Activated T-cell treated with anti-CD3 and anti-CD28 coated beads for 1 hour (primary cell): ENCODE measurements at regions not wholly inside any gene's neighbourhood (a gene's known extent, or its start where the extent isn't known, plus 50 kb on each side); places are given as distances from the start of the nearest gene placed in this dataset.

Experiments used
- DNase-seq: peaks from one replicate; pipeline ENCODE4 v3.0.0-alpha.2; 2020; ENCODE audit warnings: low read depth

DNA sequence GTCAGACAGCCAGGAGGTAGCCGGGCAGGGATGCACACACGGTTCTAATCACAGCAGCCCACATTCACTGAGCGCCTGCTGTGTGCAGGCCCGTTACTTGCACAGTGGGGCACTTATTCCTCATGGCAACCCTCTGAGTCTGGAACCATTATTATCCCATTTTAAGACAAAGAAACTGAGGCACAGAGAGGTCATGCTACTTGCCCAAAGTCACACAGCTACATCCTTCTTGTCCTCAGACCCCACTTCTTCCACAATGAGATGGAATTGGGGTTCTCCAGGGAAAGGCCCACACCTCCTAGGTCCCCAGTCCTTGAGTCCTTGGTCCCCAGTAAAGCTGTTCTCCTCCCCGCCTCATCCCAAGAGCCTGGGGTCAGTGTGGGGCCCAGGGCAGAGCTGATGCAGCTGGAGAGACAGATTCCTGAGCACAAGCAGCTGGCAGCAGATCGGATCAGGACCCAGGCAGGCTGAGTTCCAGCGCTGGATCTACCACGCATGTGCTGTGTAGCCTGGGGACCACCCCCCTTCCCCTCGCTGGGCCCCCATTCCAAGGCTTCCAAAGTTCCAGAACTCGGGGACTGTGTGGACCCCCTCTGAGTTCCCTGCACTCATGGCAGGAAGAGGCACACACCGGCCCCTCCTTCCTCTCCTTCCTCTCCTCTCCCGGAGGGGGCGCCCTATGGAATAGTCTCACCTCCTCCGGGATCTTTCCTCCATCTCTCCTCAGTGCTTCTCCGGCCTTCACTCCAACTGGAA lies 393.4 kb downstream of the MATN1 start:
- no peak for DNase-seq

DNA sequence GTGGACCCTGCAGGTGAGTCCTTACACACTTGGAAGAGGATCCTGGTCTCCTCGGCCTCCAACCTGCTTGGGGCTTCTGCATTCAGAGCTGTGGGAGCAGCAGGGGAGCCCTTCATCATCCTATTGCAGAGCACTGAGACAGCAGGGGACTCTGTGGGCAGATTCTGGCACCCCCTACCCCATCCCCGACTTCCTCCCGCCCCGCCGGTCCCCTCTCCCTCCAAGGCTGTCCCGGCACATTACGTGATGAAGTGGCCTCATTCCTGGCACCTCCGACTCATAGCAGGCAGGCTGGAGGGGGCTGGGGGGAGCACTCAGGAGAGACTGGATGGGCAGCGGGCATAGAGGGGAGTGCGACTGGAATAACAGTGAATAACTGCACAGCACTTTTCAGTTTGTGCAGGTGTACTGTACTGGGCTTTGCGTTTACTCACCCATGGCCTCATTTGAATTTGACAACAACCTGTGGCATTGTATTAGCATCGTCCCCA lies 394.1 kb downstream of the MATN1 start:
- DNase-seq = no peak

DNA sequence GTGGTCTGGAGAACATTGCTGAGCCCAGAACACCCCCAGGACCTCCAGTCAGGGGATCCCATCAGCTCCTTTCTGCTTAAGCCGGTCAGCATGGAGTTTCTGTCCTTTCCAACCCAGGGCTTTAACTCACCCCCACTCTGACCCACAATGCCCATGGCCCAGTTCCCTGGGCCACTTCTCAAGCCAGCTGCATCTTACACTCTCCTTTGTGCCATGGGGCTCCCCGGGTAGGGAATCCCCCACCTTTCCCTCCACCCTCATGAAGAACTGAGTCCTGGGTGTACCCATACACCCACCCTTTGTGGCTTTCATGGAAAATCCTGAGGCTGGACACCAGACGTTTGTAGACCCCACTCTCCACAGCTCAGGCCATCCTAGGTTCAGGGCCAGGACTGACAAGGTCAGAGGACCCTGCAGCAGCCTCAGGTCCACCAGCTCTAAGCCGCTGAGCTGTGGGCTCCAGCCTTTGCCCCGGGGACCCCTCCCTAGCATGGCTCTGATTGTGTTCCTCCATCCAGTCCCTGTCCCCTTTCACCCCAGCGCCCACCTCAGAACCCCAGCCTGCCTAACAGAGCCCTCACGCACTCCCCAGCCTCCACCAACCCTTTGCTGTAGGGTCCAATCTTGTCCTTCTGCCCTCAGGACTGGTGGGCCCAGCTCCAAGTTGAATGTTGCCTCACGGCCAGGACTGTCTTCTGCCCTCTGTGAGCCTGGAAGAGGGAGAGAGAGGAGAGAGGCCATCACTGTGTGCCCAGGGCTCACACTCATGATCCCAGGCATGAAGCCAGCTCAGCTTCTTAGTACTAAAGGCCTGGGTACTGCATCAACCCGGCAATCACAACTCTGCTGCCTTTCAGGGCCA lies 394.8 kb downstream of the MATN1 start:
- DNase-seq = no peak

DNA sequence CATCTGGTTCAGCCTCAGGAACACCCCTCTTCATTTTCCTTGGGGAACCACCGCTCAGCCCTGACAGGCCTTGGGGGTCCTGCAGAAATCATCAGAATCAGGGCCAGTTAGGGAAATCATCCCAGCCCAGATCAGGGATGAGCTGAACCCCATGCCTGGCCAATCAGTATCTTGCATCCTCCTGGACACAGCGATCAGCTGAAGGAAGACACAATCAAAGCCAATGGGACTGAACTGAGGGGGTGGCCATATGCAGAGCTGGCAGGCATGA lies 395.4 kb downstream of the MATN1 start:
- no peak for DNase-seq

DNA sequence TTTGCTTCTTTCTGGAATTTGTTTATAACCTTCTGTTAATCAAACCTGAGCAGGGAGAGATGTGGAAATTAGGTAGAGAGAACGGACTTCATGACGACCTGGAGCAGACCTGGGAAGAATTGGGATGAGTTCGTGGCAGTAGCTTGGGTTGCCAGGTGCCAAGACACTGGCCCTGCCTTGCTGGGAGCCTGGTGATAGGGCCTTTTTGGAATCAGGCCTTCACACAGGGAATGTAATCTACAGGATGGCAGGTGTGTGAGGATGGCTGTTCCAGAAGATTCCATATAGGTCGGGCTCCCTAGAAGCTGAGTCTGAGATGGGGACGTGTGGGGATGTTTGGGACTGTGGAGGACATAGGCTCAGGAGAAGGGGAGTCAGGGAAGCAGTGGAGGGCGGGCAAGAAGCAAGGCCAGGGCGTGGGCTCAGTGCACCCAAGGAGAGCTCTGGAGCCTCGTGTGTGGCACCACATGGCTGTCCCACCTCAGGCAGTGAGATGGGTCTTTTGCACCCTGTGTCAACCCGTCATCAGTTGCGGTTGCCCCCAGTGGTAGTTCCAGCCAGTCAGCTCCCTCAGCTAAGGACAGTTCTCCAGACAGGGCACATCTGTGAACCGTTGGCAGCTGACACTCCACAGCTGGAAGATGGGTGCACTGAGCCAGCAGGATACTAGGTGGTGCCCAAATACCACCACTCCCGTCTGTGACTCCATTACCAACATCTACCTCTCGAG lies 395.9 kb downstream of the MATN1 start:
- DNase-seq = no peak

DNA sequence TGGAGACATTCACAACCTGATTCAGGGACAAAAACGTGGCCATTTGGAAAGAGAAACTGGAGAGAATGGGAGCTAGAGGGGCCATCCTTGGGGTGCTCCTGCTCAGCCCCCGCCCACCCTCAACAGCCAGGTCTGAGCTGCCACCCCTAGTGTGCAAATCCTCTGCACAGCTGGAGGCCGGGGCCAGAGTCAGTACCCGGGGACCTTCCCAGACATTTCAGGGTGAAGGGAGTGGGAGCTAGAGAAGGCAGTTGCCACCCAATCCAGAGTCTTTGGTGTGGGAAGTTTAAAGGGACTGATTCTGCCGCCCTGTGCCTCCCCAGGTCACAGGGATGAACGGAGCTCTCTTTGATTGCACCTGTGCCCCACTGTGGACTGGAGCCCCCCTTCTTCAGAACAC lies 397.4 kb downstream of the MATN1 start:
- no peak for DNase-seq

DNA sequence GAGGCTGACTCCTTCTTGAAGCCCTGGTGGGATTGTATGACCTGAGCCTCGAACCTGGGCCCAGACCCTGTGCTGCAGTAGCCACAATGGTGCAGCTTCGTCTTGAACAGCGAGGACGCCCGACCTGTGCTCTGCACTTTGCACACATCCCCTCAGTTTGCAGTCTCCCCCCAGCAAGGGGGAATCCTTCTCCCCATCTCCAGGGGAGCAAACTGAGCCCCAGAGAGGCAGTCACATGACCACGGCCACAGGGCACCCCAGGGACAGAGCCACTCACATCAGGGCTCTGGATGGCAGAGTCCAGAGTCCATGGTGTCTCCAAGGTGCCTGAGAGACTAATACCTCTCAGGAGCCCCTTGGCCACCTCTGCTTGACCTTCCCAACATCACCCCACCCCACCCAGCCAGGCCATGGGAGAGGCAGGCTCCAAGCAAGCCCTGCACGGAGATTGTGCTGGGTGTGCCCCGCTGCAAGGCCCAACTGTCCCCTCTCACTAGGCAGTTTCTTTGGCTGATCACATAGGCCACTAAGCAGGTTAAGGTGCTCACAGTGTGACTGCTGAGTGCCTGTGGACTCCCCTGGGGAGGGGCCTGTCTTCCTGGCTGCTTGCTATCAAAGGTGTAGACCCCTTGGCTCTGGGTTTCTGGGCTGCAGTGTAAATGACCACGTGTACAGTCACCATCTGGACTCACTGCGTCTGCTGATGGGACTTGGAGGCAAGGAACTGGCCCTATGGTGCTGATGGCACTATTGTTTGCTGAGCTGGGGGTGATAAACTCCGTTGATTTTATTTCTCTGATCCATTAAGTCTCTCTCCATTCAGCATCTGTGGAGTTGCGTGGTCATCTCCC lies 398.1 kb downstream of the MATN1 start:
- no peak for DNase-seq

DNA sequence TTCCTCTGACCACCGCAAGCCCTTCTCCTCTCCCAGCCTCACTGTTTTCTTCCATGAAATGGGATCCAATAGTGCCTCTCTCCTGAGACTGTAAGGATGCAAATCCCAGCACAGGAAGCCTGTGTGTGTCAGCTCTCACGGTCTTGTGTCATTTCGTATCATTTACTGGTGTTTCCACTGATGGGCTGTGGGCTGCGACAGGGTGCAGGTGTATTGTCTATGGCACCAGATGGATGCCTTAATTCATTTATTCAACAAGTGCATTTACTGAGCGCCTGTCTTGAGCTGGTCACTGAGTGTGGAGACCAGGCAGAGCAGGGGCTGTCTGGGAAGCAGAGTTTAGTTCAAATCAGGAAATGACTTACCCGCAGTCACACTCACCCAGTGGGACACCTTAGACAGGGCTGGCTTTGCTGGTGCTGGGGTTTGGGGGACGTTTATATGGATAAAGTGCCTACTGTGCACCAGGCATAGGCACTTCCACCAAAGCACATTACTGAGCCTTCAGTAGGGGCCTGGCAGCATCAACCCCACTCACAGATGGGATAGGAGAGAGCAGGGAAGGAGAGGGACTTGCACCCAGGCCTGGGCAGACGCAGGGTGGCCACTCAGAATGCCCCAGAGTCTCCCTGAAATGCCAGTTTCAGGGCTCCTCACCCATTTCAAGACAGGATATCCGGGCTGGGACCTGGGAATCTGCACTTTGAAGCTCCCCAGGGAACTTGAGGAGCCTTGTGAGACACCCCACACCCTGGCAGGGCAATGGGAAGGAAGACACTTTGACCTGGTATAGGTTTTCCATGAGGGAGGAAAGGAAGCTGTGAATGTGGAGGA lies 398.9 kb downstream of the MATN1 start:
- no peak for DNase-seq

DNA sequence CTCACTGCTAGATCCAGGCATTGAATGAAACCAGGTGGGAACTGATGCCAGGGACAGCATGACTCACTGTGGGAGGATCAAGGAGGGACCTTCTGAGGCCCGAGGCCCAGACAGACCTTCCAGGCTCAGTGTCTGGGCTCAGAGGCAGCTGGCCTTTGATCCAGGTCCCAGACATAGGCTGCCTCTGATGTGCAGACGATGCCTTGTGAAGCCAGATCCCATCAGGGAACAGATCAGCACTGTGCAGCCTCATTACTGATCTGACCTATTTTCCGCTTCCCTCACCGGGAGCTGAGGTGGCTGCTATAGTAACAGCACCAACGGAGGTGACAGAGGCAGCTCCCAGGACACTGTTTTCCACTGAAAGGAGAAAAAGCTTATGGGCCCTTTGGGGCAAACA lies 399.5 kb downstream of the MATN1 start:
- DNase-seq = no peak

DNA sequence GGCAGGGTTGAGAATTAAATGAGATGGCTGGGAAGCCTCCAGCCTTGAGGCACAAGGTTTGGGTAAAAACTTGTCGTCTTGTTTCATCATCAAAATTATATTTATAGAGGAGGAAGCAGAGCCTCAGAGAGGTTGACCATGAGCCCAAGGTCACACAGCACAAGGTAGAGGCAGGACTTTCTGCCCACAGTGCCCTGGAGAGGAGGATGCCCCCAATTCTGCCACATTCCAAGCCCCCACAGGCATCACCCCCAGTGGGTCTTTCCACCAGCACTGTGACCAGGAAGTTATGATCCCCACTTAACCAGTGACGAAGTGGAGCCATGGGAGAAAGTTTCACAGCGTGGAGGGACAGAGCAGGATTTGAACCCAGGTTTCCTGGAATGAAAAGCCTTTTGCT lies 400.0 kb downstream of the MATN1 start:
- DNase-seq = no peak

DNA sequence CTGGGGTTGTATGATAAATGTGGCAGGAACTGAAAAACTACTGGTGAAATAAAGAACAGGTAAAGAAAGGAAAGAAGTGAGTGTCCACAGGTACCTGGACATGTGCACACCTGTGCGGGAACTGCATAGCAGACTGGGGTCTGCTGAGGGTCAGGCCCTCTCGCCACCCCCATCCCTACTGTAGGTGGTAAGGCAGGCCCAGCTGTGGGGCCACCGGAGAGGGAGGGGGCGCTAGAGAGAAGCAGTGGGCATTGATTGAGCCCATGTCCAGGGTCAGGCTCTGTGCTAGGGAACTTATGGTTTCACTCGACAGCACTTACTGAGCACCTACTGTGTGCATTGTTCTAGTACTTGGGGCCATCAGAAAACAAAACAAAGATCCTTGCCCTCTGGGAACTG lies 400.5 kb downstream of the MATN1 start:
- DNase-seq = no peak

DNA sequence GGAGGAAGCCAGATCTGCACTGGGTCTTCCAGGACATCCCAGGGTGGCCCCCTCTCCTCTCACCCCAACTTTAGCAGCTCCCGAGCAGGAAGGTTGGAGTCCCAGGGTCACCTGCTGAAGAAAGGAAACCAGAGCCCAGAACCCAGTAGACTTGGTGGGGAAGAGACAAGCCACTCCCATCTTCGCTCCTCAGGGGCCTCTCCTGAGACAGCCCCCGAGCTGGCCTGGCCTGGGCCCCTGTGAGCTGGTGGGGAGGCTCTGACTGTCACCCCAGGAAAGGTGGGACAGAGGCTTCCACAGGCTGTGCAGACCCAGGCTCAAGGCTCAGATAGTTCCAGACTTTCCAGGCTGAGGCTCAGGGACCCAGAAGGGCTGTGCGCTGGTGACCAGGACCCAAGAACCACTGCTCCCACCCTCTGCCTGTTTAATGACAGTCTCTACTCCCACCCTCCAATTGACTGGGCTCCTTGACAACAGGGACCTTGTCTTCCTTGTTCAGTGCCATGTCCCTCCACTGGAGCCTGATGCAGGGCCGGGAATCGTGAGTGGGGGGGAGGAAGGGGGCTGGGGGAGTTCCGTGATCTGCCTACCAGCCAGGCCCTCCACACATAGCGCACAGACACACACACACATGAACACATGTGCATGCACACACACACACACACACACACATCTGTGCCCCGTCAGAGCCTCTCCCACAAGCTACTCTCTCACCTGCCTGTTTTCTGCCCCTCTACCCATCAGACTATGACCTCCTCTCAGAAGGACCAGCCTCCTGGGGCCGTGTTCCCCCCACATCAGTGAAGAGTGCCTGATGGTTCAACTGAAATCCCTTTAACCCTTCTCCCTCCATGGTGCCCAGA lies 401.2 kb downstream of the MATN1 start:
- DNase-seq = no peak

DNA sequence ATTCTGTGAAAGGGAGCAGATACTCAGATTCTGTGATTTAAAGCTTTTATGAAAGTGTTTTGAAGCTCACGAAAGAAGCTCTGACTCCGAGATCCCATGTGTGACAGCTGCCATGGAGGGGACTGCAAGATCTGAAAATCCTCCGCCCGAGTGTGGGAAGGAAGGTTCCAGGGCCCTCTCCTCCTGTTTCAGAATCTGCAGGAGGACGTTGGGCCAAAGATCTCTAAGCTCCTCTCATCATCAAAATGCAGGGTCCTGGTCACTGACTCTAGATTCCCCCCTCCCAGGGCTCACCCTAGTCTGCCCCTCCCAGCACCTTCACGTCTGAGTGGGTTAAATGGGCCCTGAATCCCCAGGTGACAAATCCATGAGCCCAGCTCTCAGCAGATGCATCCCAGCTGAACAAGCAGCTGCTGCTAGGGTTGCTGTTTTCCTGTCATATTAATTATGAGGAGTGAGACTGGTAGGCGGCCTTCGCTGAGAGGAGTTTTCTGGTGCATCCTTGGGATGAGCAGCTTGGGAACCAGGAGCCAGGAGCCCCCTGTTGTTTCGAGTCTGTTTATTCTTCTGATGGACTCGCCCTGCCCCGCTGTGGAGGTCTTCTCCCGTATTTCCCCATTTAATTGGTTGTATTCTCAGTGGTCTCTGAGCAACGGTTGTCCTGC lies 402.0 kb downstream of the MATN1 start:
- DNase-seq = no peak

DNA sequence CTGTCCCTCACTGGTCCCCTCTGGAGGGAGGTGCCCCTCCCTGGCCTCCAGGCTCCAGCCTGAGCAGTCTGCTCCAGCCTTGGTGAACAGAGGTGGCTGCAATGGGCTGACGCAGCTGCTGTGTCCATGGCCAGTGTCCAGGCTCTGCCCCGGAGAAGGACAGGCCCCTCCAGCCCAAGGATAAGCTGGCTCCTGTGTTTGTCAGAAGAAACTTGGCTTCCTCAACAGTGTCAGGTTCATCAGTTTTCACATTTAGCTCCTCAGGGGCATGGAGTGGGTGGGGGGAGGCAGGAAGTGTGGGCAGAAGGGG lies 402.8 kb downstream of the MATN1 start:
- DNase-seq = no peak

DNA sequence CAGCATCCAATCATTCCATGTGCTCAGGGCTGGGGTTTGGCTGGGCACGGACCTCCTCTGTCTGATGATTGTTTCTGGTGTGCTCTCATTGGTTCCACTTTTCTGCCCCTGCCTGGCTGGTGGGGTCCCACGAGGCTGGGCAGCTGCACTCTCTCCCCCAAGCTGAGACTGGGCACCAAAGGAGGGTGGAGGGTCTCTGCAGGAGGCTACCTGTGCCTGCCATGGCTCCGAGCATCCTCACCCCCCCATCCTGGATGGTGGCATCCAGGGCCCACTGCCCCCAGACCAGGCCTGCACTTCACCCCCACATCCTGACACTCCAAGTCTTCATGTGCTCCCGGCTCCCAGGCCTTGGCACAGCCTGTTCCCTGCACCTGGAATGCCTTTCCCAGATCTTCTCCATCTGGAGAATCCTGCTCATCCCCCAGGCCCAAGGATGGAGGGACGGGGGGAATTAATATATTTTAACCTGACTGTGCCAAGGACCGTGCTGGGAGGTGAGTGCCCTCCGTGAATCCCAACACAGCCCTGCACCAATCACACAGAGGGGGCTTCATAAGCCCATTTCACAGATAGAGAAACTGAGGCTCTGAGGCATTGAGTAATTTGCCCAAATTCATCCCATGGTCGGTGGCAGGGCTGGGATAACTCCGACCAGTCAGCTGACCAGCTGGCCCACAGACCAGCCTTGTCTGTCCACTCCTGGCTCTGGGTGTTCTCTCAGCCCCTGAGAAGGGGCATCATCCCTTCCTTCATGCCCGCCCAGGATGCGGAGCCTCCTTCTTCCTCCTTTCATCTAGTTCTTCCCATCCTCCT lies 403.4 kb downstream of the MATN1 start:
- no peak for DNase-seq

DNA sequence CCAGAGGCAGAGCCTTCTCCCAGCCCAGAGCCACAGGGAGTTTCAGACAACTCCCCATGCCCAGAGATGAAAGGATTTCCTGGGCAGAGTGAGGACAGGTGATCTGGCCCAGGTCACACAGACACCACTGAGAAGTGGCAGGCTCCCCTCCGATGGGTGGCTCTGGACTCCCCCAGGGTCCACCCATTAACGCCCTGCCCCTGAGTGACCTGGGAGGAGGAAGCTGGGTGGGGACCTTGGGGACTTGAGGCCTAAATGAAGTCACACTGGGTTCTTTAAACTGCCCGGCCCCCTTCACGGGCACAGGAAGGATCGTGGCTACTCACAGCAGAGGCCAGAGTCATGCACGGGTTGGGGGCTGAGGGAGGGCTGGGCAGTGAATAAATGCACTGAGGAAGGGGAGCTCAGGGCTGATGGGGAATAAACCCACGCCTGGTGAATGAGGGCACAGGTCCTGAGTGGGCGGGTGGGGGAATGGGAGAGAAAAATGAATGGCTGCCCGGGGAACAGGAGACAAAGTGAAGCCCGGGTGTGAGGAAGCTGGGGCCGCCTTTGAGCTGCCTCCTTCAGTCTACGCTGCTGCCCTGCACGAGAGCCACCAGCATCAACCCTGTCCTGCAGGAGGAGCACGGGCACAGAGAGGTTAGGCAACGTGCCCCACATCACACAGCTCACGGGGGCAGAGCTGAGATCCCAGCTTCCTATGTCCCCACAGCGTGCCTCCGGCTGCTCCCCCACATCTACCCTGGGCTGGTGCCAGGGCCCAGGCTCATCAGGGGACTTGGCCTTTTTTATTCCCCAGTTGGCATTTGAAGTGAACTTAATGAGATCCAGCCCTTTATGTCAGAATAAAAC lies 404.3 kb downstream of the MATN1 start:
- no peak for DNase-seq

DNA sequence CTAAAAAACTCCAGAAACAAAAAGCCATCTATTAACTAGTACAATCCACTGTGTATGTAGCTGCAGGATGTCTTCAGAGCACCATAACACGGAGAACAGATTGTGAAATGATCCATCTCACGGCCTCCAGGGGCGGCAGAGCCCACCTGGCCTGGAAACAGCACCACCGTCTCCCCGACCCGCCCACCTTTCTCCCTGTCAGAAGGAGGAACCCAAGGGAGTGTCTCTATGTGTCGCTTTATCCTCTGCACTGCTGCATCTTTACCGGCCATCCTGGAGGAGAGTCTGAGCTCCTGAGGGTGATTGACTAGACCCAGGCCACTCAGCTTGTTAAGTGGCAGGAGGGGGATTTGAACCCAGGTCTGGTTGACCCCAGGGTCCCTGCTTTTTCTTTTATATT lies 405.0 kb downstream of the MATN1 start:
- DNase-seq = no peak

DNA sequence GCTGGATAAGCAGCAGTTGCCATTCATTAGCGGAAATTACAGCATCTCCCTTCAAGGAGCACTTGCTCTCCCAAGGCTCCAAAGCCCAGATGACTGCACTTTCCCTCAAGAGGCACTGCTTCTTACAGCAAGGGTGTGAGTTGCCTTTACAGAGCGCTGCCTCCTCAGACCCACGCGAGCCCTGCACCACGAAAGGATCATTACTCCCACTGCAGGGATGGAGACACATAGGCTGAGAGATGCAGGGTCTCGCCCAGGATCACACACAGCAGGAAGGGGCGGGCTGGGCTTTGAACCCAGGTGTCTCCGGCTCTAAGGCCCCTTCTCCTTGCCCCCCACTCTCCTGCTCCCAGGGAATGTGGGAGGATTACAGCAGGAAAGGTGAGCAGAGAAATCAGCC lies 405.5 kb downstream of the MATN1 start:
- no peak for DNase-seq
